Heart left ventricle (tissue), 13 donors: ENCODE measurements at regions not wholly inside any gene's neighbourhood (a gene's known extent, or its start where the extent isn't known, plus 50 kb on each side); places are given as distances from the start of the nearest gene placed in this dataset.

Experiments
- POLR2A ChIP-seq, 2 donors: fragments of 450-650 bp; IDR thresholded peaks; one replicate each; pipeline ENCODE4 v1.6.1; 2017; ENCODE audit warnings: antibody characterized with exemption in 2 of 2, mild to moderate bottlenecking in 2 of 2, moderate library complexity in 2 of 2
- TF ChIP-seq, protein P1 (sequence below), 12 donors: fragments of 200-600 bp; sonication (generic) in 4 of 12; IDR thresholded peaks; one replicate each; pipeline versions ENCODE4 v1.5.0 to v1.8.0; 2018 to 2022; ENCODE audit warnings: antibody characterized with exemption in 12 of 12, mild to moderate bottlenecking in 5 of 12
- donor health status: ischemic (EF 13 %, LVEDD 7.1; RV severe dilation, severe dysfunction).
- donor health status: DM: no; HTN: yes; CAD: no.
- donor health status: DM: no; HTN: no; CAD: no.
- donor health status: ischemic (EF 25% LVEDD 6.9; RV normal size, moderate dysfunction).
- donor health status: ischemic (EF 25% LVEDD 5.7; RV mildly dilated, moderate dysfunction).
- donor health status: ischemic (EF 35%, LVEDD 5.7; RV mildly dilated, moderate dysfunction).
- donor health status: nonischemic (EF 11% LVEDD 7.7; RV severe dilation, severe dysfunction).
- donor health status: DM: yes; HTN: yes; CAD: no.
- donor health status: PGD.
- donor health status: ischemic (EF 29% LVEDD 5.4; RV normal size, mild dysfunction).
- donor health status: nonischemic (EF 23%, LVEDD 6.1; RV moderate dilation, normal function).

DNA sequence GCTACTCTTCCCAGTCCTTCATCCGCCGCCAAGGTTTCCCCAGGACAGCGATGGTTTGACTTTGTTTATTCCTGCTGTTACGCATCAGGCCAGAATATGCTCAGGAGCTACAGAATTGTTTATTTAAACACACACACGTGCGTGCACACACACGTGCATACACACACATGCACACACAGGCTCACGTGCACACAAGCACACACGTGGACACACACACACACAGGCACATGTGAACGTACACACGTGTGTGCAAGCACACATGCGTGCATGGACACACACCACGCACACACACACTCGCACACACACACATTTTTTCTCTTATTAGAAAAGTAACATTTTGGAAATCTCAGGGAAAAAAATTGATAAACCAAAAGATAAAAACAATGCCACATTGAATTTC, 64.6 kb upstream of the UST start:
- no peak for TF ChIP-seq POLR2A (IDR thresholded peaks at IDR 0.05)
- TF ChIP-seq, protein P1, sequence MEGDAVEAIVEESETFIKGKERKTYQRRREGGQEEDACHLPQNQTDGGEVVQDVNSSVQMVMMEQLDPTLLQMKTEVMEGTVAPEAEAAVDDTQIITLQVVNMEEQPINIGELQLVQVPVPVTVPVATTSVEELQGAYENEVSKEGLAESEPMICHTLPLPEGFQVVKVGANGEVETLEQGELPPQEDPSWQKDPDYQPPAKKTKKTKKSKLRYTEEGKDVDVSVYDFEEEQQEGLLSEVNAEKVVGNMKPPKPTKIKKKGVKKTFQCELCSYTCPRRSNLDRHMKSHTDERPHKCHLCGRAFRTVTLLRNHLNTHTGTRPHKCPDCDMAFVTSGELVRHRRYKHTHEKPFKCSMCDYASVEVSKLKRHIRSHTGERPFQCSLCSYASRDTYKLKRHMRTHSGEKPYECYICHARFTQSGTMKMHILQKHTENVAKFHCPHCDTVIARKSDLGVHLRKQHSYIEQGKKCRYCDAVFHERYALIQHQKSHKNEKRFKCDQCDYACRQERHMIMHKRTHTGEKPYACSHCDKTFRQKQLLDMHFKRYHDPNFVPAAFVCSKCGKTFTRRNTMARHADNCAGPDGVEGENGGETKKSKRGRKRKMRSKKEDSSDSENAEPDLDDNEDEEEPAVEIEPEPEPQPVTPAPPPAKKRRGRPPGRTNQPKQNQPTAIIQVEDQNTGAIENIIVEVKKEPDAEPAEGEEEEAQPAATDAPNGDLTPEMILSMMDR (IDR thresholded peaks at IDR 0.05): no peak
